H1 (cell line): ENCODE measurements at regions not wholly inside any gene's neighbourhood (a gene's known extent, or its start where the extent isn't known, plus 50 kb on each side); places are given as distances from the start of the nearest gene placed in this dataset.

ENCODE experiments used
- CBX5 ChIP-seq: fragments of 300-800, 300-1000 bp; sonication (generic); IDR thresholded peaks from 2 replicates; pipeline ENCODE4 v1.7.1; 2016; ENCODE audit warnings: antibody characterized with exemption, low read length, low read depth
- CTCF ChIP-seq, 3 experiments: IDR thresholded peaks; 1 replicate in 2 of 3; 2 replicates in 1 of 3; pipeline versions ENCODE4 v1.5.1 to v1.6.1; 2011; ENCODE audit warnings: low read length in 3 of 3, mild to moderate bottlenecking in 3 of 3, inconsistent platforms in 2 of 3, low read depth in 1 of 3, moderate library complexity in 1 of 3; ENCODE audit not compliant: insufficient read depth in 1 of 3; ENCODE audit errors: control extremely low read depth in 1 of 3
- KDM1A ChIP-seq: fragments of 200-600, 300-600 bp; sonication (generic); IDR thresholded peaks from 2 replicates; pipeline ENCODE4 v1.7.1; 2016; ENCODE audit warnings: mild to moderate bottlenecking, low read length, borderline replicate concordance
- SRF ChIP-seq: IDR thresholded peaks from 2 replicates; pipeline ENCODE4 v1.6.1; 2011; ENCODE audit warnings: mild to moderate bottlenecking, low read depth, low read length, moderate library complexity

GRCh38 chrX:102863735-102864134 is 73.3 kb upstream of the RAB40AL start (continued):
- TF ChIP-seq CTCF (IDR thresholded peaks at IDR 0.05; ENCODE audit: control extremely low read depth in 1 of 3, insufficient read depth in 1 of 3, low read depth in 1 of 3, low read length in 3 of 3) (peak; percentile 54 to 74 (median 69)), KDM1A (no peak), CBX5 (no peak), SRF (no peak)
